IMR-90 (cell line): ENCODE measurements at regions not wholly inside any gene's neighbourhood (a gene's known extent, or its start where the extent isn't known, plus 50 kb on each side); places are given as distances from the start of the nearest gene placed in this dataset.

Experiments
- BHLHE40 ChIP-seq: fragments of 150-350 bp; IDR thresholded peaks from 2 replicates; pipeline ENCODE4 v1.6.1; 2016; ENCODE audit warnings: mild to moderate bottlenecking, low read depth, low read length
- CEBPB ChIP-seq: IDR thresholded peaks from 2 replicates; pipeline ENCODE4 v1.6.1; 2012; ENCODE audit warnings: low read depth, low read length, improper control_type of control experiment
- ELK1 ChIP-seq: fragments of 150-350 bp; IDR thresholded peaks from 2 replicates; pipeline ENCODE4 v1.6.1; 2016; ENCODE audit warnings: low read depth, mild to moderate bottlenecking, low read length, moderate library complexity, borderline replicate concordance
- MAFK ChIP-seq: IDR thresholded peaks from 2 replicates; pipeline ENCODE4 v1.6.1; 2012; ENCODE audit warnings: low read depth, low read length, improper control_type of control experiment
- MAZ ChIP-seq: IDR thresholded peaks from 2 replicates; pipeline ENCODE4 v1.6.1; 2012; ENCODE audit warnings: low read depth, mild to moderate bottlenecking, low read length, improper control_type of control experiment, moderate library complexity, borderline replicate concordance
- MXI1 ChIP-seq: IDR thresholded peaks from 2 replicates; pipeline ENCODE4 v1.6.1; 2012; ENCODE audit warnings: low read depth, mild to moderate bottlenecking, low read length, moderate library complexity, borderline replicate concordance
- NFE2L2 ChIP-seq: fragments of 150-350 bp; IDR thresholded peaks from 2 replicates; pipeline ENCODE4 v1.6.1; 2016; ENCODE audit warnings: low read depth, mild to moderate bottlenecking, low read length
- POLR2A ChIP-seq: IDR thresholded peaks from 2 replicates; pipeline ENCODE4 v1.6.1; 2012; ENCODE audit warnings: mild to moderate bottlenecking, low read depth, low read length
- RAD21 ChIP-seq: IDR thresholded peaks from 2 replicates; pipeline ENCODE4 v1.6.1; 2012; ENCODE audit warnings: low read length, improper control_type of control experiment
- RCOR1 ChIP-seq: IDR thresholded peaks from 2 replicates; pipeline ENCODE4 v1.6.1; 2012; ENCODE audit warnings: mild to moderate bottlenecking, low read length, improper control_type of control experiment; ENCODE audit not compliant: insufficient replicate concordance
- RFX5 ChIP-seq: IDR thresholded peaks from 2 replicates; pipeline ENCODE4 v1.8.0; 2012; ENCODE audit warnings: low read depth, mild to moderate bottlenecking, low read length, moderate library complexity
- SMC3 ChIP-seq: fragments of 150-350 bp; IDR thresholded peaks from 2 replicates; pipeline ENCODE4 v1.6.1; 2016; ENCODE audit warnings: low read depth, mild to moderate bottlenecking, antibody characterized with exemption, low read length, moderate library complexity
- TF ChIP-seq, protein P1 (sequence below): conservative IDR thresholded peaks from 2 replicates; pipeline ENCODE4 v1.5.1; 2012; ENCODE audit warnings: mild to moderate bottlenecking, low read depth, low read length, improper control_type of control experiment
- TF ChIP-seq, protein P2 (sequence below): fragments of 150-350 bp; IDR thresholded peaks from 2 replicates; pipeline ENCODE4 v1.6.1; 2017; ENCODE audit warnings: mild to moderate bottlenecking, antibody characterized with exemption, low read length, low read depth

GRCh38 chr10:129394518-129395328 lies 72.3 kb upstream of the MGMT start:
- TF ChIP-seq, protein P1, sequence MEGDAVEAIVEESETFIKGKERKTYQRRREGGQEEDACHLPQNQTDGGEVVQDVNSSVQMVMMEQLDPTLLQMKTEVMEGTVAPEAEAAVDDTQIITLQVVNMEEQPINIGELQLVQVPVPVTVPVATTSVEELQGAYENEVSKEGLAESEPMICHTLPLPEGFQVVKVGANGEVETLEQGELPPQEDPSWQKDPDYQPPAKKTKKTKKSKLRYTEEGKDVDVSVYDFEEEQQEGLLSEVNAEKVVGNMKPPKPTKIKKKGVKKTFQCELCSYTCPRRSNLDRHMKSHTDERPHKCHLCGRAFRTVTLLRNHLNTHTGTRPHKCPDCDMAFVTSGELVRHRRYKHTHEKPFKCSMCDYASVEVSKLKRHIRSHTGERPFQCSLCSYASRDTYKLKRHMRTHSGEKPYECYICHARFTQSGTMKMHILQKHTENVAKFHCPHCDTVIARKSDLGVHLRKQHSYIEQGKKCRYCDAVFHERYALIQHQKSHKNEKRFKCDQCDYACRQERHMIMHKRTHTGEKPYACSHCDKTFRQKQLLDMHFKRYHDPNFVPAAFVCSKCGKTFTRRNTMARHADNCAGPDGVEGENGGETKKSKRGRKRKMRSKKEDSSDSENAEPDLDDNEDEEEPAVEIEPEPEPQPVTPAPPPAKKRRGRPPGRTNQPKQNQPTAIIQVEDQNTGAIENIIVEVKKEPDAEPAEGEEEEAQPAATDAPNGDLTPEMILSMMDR, result no peak
- TF ChIP-seq POLR2A (no peak), MAZ (no peak), RFX5 (no peak), SMC3 (no peak), NFE2L2 (no peak), ELK1 (no peak), CEBPB (no peak), BHLHE40 (no peak), RAD21 (no peak), MAFK (no peak), MXI1 (no peak), RCOR1 (no peak)
- TF ChIP-seq, protein P2, sequence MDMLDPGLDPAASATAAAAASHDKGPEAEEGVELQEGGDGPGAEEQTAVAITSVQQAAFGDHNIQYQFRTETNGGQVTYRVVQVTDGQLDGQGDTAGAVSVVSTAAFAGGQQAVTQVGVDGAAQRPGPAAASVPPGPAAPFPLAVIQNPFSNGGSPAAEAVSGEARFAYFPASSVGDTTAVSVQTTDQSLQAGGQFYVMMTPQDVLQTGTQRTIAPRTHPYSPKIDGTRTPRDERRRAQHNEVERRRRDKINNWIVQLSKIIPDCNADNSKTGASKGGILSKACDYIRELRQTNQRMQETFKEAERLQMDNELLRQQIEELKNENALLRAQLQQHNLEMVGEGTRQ, result no peak
